Head of caudate nucleus (tissue), 42 donors: ENCODE measurements at regions not wholly inside any gene's neighbourhood (a gene's known extent, or its start where the extent isn't known, plus 50 kb on each side); places are given as distances from the start of the nearest gene placed in this dataset.
A peak's percentile ranks its signal among the peaks of the same experiment; 100 is the strongest.
"Not testable (repeated sequence)": the region's sequence is repeated elsewhere in the genome, so short reads cannot be mapped to it uniquely, and the experiment has no call there.

Experiments
- DNase-seq, 42 donors: peaks; one replicate each; pipeline versions ENCODE4 v3.0.0 to v3.0.0-alpha.2; 2020 to 2021; ENCODE audit warnings: mixed read lengths in 7 of 42
- intact Hi-C: fragments of 100-400 bp; cut with DNase I; formaldehyde crosslinking; loops from one replicate; pipeline ENCODE4 v1.15.0; 2022

GRCh38 chr14:58775130-58775529 is 137.4 kb downstream of the DACT1 start:
- intact Hi-C loops, DNase-seq: not testable (repeated sequence)

- DNase-seq = no peak
- intact Hi-C loops = no loop called here
Observed at GRCh38 chr14:58776516-58776915, 138.8 kb downstream of the DACT1 start.

- intact Hi-C loops = no loop called here
Observed at GRCh38 chr14:58777541-58777979, 139.8 kb downstream of the DACT1 start.

GRCh38 chr14:58778202-58778601 is 140.4 kb downstream of the DACT1 start:
- intact Hi-C loops = no loop called here

More at GRCh38 chr14:58777541-58777979, 139.8 kb downstream of the DACT1 start:
- no peak for DNase-seq

GRCh38 chr14:58779376-58779775 is 141.6 kb downstream of the DACT1 start:
- DNase-seq = no peak
- intact Hi-C loops = no loop called here

More at GRCh38 chr14:58778202-58778601, 140.4 kb downstream of the DACT1 start:
- no peak for DNase-seq

- no peak for DNase-seq
- intact Hi-C loops = no loop called here
Observed at GRCh38 chr14:58780185-58780584, 142.4 kb downstream of the DACT1 start.

DNA sequence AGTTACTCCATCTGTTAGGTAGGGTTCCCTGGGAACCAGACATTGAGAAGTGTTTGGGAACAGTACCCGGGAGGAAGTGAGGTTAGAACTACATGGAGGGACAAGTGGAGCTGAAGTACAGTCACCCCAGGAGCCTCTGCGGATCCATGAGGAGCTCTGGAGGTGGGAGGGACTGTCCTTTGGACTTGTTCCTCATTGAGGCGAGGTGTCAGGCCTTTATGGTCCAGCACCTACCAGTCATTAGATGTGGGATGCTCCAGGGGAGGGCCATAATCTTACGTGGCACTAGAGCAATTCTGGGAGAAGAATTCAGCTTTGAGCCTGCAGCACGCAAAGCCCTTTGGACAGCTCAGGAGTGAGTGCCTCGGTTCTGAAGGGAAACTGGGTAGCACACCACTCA is 142.8 kb downstream of the DACT1 start:
- intact Hi-C loops = no loop called here
- no peak for DNase-seq

DNA sequence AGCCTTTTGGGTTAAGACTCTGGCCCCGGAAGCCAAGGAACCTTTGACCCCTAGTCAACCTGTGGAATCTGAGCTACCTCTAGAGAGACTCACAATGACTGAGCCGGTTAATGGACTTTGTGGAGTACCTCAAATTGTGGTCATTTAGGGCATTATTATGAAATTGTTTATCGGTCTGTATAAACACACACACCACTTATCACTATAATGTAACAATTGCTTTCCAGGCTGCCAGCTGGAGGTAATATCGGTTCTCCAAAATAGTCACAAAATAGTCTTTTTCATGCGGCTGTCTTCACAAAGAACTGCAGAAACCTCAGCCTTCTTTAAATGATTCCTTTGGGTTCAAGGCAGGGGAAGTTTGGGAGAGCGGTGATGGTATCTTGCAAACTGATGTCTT is 144.2 kb downstream of the DACT1 start:
- intact Hi-C loops = no loop called here
- no peak for DNase-seq

DNA sequence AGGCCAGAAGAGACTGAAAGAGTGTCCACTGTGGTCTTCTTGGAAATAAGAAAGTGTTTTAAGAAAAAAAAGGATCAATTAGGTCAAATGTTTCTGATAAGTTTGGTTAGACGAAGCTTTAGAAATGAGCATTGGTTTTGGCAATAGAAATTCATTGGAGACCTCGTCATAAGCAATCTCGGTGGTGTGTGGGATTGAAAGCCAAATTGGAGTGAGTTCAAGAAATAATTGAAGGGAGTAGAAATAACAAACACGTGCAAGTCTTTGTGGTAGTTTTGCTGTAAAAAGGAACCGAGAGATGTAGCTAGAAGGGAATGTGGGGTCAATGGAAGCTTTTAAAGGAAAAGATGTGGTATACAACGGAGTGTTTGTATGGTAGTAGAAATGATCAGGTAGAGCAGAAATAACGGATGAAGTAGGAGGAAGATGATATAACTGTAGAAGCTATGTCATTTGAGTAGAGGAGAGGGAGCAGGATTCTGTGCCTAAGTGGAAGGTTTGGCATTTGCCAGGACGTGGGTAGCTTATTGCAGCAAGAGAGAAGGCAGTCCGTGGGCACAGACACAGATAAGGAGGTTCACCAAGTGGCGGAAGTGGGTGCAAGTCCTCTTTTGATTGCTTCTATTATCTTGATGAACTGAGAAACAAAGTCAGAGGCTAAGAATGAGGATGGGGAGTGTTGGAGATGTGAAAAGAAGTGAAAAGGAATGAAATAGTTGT is 146.2 kb downstream of the DACT1 start:
- intact Hi-C loops = no loop called here
- peak in 10 of 42 donors; percentile 6 to 68 (median 24) for DNase-seq

DNA sequence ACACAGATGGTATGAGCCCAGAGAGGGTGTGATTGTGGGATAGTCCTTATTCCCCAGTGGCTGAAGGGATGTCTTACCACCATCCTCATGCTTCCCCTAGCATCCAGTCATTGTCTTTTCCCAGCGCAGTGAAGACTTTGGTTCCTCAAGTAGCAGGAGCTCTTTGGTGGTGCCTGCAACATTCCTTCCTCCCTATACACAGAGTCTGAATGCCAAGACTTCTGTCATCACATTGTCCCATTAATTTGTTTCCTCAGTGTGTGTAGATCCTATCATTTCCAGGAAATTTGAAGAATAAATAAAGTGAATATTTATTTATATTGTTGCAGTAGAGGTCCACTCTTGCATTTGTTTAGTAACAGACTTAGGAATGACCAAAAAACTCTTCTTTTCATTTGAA is 147.2 kb downstream of the DACT1 start:
- intact Hi-C loops = no loop called here
- DNase-seq = no peak

- DNase-seq = no peak
- intact Hi-C loops = no loop called here
Observed at GRCh38 chr14:58785701-58786100, 147.9 kb downstream of the DACT1 start.

GRCh38 chr14:58787592-58787991 is 149.8 kb downstream of the DACT1 start:
- intact Hi-C loops = no loop called here
- DNase-seq = peak in 1 of 42 donors; percentile 13

DNA sequence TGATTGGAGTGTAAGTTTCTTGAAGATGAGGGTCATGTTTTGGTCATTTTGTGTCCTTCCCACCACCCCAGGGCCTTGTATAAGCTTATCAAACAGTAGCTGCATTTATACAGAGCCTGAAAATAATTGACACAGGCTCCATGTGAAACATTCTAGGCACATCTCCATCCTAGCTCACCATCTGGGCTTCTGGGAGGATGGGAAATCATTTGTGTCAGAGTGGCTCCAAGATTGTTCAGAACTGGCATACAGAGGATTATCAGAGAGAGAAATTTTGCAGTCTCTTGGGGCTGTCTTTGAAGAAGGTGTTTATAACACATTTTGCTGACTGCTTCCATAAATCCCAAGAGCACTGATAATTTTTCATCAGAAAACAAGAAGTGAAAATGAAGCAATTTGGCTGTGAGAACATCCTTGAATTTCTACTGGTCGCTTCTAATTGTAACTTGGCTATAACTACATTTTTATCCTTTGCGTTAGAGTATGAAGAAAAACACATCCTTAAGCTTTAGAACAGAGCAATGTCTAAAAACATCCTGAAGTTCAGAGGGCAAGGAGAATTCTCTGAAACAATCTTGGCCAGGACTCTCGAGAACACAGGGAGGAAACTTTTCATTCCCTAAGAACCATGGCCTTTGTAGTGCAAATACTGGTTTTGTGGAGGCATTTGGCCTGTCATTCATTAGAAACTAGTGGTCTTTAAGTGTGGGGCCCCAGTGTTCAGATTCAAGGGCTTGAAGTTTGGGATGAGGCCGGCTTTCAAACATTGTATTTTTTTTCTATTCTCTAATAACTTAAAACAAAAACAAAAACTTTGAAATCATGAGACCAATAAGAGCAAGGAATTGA is 151.1 kb downstream of the DACT1 start:
- DNase-seq = peak in 9 of 42 donors; percentile 7 to 47 (median 24)
- intact Hi-C loops = no loop called here

- DNase-seq = no peak
- intact Hi-C loops = no loop called here
Observed at GRCh38 chr14:58789736-58790135, 152.0 kb downstream of the DACT1 start.

- intact Hi-C loops = no loop called here
Observed at GRCh38 chr14:58792416-58792815, 154.7 kb downstream of the DACT1 start.

GRCh38 chr14:58793131-58793740 is 155.5 kb downstream of the DACT1 start:
- no peak for DNase-seq
- intact Hi-C loops = no loop called here

More at GRCh38 chr14:58792416-58792815, 154.7 kb downstream of the DACT1 start:
- DNase-seq = no peak

DNA sequence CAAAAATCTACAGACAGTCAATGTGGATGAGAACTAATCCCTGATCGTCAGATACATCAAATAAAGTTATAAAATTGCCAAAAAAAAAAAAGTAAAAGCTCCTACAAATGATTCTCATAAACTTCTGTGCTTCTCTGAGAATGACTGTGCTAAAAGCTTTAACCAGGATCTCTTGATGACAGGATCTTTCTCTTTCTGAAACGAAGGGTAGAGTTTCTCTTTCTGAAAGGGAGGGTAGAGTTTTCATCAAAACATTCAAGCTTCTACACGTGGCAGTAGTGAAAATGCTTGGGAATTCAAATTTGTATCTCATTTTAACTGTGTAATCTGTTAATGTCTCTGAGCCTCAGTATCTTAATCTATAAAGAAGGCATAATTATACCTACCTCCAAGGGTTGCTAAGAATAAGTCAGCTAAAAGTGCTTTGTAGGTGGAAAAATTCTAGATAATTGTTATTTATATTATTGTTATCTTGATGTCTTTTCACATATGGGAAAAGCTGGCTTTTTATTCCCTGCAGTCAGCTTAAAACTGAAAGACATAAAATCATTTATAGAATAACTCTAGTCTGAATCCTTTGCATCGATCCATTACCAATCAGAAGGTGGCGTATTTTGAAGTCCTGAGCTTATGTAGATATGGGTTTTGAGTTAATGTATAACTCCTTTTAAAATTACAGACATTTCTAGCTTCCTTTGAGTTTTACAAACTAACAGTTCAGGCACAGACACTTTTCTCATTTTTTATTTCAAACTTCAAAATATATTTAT is 157.4 kb downstream of the DACT1 start:
- intact Hi-C loops = no loop called here
- no peak for DNase-seq

DNA sequence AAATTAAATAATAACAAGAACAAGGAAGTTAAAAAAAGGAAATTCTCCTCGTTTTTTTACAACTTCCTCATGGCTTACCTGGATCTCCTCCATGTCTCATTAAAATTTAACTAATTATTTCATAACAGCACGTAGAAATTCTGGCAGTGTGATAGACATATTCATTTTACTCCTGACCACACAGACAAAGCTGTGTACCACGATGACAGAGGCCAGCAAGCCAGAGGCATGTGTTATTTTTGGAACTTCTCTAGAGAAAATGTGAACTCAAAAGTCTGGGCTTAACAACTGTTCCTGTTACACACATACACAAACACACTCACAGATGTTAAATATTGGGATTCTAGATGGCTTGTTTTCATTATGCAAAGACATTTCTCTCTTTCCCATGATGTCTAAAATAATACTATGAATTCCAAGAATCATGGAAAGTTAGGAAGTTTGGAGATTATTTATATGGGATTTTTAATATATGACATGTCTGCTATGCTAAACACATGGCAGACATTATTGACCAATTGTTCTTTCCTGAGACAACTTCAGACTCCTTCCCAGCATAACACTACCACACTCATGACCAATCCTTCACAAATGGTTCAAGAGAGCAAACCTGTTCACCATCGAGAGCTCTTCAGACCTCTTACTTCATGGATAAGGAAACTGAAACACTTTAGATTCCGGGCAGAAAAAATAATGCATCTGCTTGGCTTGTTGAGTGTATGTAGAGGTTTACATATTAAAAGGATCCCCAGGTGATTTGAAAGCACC is 158.7 kb downstream of the DACT1 start:
- intact Hi-C loops = no loop called here
- no peak for DNase-seq
